Kidney glomerular epithelial cell (primary cell): ENCODE measurements at regions not wholly inside any gene's neighbourhood (a gene's known extent, or its start where the extent isn't known, plus 50 kb on each side); places are given as distances from the start of the nearest gene placed in this dataset.
"Not testable (repeated sequence)": the region's sequence is repeated elsewhere in the genome, so short reads cannot be mapped to it uniquely, and the experiment has no call there.

ENCODE experiments used
- DNase-seq: peaks from one replicate; lab custom pipeline; 2025; lab: John Stamatoyannopoulos, UW

- peak; percentile 40 for DNase-seq
Observed at GRCh38 chr20:30585244-30585796, 672.1 kb upstream of the DEFB115 start.

GRCh38 chr20:30586178-30586577, 671.3 kb upstream of the DEFB115 start:
- not testable (repeated sequence) for DNase-seq

GRCh38 chr20:30593572-30593971, 663.9 kb upstream of the DEFB115 start:
- DNase-seq = no peak

DNA sequence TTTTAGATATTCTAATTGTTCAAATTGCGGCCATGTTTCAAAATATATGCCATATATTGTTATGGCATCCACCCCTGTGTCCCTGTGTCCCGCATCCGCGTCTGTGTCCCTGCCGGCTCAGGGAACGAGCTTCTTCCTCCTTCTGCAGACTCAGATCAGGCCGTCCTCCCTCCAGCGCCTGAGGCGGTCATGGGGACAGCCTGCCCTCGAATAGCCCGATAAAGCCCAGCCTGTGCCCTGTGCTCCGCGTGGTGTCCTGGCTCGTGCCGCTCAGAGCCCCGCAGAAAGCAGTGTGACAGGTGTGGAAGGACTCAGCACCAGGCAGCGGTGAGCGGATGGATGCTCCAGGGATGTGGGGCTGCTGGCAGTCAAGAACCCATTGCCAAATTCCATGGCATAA, 663.4 kb upstream of the DEFB115 start:
- DNase-seq = no peak

DNA sequence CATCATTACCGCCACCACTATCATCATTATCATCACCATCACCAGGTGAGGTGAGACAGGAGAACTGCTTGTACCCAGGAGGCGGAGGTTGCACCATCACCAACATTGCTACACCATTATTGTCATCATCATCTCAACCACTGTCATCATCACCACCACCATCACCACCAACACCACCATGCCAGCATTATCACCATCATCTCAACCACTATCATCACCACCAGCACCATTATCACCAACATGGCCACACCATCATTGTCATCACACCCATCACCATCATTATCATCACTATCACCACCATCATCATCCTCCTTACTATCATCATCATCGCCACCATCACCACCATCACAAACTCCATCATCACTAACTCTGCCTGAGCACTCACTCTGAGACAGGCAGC, 661.8 kb upstream of the DEFB115 start:
- no peak for DNase-seq

- not testable (repeated sequence) for DNase-seq
Observed at GRCh38 chr20:30597429-30597828, 660.0 kb upstream of the DEFB115 start.

DNA sequence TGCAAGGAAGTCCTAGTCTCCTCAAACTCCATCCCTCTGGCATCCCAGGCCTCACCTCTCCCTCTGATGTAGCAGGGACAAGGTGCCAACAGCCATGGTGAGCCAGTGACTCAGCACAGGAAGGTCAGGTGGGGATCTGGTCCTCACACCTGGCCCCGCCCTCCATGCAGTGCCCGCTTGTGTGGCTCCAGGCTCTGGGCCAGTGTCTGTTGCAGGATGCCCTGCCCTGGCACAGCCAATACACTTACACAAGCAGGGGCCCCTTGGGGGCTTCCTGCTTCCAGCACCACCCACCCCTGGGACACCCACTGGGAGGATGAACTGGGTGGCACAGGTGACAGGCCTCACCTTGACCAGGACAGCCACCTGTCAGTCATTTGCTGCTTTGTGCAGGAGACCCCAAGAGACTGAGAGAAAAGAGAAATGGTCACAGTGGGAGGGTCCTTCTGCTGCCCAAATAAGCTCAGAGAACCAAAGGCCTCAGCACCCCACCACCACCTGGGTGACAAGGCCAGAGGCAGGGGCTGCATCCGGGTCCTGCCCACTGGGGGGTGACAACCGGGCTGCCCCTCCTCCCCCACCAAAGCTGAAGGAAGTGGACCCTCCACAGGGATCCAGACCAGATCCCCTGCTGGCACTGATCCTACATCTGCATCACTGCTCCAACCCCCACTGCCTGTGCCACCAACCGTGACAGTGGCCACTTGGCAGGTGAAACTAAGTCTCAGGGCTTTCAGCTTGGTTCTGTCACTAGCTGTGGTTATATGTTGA, 658.8 kb upstream of the DEFB115 start:
- no peak for DNase-seq

DNA sequence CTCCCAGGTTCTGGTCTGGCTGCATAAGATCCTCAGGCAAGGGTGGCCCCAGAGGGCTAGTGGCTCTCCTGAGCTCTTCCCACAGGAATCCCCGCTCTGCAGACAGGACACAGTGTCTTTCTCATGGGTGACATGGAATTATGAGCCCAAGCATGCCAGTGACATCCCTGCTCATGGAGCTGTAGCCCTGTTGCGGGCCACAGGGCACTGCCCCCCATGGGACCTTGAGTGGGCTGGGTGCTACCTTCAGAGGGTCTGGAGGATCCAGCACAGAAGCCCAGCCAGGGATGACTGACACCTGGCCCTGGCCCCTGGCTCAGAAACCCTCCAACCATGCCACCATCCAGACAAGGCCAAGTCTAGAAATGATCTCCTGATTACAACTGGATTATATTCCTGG, 657.5 kb upstream of the DEFB115 start:
- no peak for DNase-seq

GRCh38 chr20:30601974-30602373, 655.5 kb upstream of the DEFB115 start:
- DNase-seq = no peak

DNA sequence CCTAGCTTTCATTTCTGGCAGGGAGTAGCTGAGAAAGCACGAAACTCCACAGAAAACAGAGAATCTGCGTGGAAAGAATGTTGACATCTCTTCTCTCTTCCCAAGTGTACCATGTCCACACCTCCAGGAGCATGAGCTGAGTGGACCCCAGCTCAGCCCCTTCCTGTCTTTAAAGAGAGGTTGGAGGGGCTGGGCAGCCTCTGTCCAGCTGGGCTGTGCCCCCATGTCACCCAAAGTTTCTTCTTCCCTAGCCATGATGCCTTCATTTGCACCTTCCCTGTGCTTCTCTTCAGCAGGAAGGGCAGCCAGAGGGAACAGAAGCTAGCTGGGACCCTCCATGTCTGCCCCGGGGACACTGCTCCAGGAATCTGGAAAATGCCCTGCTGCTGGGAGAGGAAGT, 655.0 kb upstream of the DEFB115 start:
- no peak for DNase-seq

DNA sequence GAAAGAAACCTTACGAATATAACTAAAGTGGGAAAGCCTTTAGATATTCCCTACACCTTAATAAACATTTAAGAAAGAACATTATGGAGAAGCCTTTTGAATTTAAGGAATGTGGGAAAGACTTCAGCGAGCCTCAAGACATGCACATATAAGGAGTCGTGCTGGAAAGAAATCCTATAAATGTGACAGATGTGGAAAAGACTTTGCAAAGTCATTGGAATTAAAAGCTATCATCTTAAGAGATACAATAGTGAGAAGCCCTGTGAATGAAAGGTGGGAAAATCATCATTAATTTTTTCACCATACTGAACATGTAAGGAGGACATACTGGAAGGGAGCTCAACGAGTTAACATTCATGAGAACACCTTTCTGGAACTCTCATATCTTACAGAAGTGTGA, 650.5 kb upstream of the DEFB115 start:
- no peak for DNase-seq

DNA sequence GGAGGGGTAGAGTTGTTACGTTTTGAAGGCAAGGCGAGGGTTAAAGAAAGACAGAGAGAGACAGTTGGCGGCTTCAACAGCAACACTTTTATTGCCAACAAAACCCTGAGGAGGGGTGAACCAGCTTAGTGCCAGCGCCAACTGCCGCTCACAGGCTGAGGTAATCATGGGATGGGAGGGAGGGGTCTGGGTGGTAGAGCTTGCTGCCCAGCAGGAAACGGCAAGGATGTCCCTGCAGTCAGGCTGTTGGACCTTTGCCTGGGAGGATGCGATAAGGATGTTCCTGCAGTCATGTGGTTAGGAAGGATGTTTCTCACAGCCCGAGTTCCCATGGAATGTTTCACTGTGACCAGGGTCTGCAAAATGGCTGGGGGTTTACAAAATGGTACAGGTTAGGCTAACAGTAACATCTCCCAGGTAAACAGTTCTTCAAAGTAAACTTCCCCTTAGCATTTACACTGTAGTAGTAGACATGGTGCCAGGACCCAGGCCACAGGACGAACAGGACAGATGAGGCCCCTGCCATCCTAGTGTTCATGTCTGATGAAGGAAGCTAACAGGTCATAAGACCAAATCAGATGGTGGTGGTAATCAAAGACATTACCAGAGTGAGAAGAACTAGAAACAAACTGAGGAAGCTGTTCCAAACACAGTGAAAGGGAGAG, 647.3 kb upstream of the DEFB115 start:
- DNase-seq = no peak

GRCh38 chr20:30610751-30611150, 646.7 kb upstream of the DEFB115 start:
- no peak for DNase-seq

DNA sequence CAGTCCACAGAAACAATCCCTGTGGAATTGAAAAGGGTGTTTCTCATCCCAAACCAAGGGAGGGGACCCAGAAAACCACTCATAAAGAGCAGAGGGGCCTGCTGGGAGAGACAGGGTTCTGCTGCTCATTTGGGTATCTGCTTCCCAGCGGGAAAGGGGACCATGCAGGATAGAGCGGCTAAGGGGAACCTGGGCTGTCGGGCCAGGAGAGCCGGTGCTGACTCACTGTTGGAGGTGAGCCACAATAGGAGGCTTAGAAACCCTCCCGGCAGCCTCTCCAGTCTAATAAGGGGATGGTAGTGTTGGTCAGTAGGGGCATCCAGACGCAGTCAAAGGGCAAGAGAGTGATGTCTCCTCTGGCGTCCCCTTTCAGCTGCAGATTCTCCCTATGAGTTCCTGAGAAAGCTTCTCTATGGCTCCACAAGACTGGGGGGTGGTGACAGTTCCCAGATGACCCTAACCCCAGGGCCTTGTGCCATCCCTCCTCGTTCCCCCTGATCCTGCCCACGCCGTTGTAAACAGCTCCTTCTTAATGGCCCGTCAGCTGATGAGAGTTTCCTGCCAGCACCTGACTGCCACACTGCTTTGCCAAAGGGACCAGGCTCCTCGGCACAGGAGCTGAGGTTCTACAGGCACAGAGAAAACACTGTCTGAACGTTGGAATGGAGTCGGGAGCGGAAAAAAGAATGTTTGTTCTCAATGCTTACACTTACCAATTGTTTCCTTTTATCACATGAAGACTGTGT, 646.1 kb upstream of the DEFB115 start:
- no peak for DNase-seq

GRCh38 chr20:30612344-30612743, 645.1 kb upstream of the DEFB115 start:
- no peak for DNase-seq

- DNase-seq = not testable (repeated sequence)
Observed at GRCh38 chr20:30621346-30621745, 636.1 kb upstream of the DEFB115 start.

DNA sequence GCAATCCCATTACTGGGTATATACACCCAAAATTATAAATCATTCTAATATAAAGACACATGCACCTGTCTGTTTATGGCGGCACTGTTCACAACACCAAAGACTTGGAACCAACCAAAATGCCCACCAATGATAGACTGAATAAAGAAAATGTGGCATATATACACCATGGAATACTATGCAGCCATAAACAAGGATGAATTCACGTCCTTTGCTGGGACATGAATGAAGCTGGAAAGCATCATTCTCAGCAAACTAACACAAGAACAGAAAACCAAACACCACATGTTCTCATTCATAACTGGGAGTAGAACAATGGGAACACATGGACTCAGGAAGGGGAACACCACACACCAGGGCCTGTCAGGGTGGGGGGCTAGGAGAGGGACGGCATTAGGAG, 633.2 kb upstream of the DEFB115 start:
- DNase-seq = not testable (repeated sequence)

GRCh38 chr20:30629376-30629775, 628.1 kb upstream of the DEFB115 start:
- not testable (repeated sequence) for DNase-seq

DNA sequence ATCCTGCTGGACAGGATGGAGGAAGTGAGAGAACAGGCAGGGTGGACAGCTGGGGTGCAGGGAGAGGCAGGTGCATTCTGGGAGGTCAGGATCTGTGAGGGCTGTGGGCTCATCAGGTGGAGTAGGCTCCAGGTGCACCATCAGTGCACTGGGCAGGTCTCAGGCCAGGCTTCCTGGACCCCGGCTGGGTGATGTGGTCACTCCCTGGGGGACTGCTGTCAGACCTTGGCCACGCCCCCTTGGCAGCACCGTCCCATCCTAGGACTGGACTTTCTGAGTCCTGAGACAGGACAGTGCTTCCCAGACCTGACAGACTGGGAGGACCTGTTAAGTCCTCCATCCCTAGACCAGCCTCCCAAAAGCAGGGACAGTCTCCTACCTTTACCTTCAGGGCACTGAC, 626.7 kb upstream of the DEFB115 start:
- no peak for DNase-seq

GRCh38 chr20:30631261-30631789, 626.1 kb upstream of the DEFB115 start:
- DNase-seq = not testable (repeated sequence)

DNA sequence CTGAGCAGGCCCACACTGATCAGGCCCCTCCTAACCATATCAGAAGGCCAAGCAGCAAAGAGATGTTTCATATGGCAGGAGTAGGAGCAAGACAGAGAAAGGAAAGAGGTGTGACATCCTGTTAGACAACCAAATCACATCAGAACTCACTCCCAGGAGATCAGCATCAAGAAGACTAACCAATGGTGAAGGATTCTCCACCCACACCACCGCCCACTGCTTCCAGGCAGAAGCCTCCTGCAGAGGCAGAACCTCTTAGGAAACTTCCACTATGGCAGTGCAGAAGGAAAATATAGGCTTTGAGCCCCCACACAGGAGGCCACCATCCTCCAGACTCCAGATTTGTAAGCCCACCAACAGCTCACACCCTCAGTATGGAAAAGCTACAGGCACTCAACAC, 624.7 kb upstream of the DEFB115 start:
- DNase-seq = not testable (repeated sequence)

- DNase-seq = not testable (repeated sequence)
Observed at GRCh38 chr20:30641522-30641921, 615.9 kb upstream of the DEFB115 start.
